Stimulated activated naive CD4-positive, alpha-beta T cell treated with Interleukin-2 at 50 U/mL for 16 hours (primary cell): ENCODE measurements at regions not wholly inside any gene's neighbourhood (a gene's known extent, or its start where the extent isn't known, plus 50 kb on each side); places are given as distances from the start of the nearest gene placed in this dataset.
"Not testable (repeated sequence)": the region's sequence is repeated elsewhere in the genome, so short reads cannot be mapped to it uniquely, and the experiment has no call there.

Source experiments
- DNase-seq: peaks from one replicate; lab custom pipeline; 2025; lab: John Stamatoyannopoulos, UW

- DNase-seq = no peak
These were observed 66.6 kb upstream of the HAND1 start for GRCh38 chr5:154544646-154545045.

DNA sequence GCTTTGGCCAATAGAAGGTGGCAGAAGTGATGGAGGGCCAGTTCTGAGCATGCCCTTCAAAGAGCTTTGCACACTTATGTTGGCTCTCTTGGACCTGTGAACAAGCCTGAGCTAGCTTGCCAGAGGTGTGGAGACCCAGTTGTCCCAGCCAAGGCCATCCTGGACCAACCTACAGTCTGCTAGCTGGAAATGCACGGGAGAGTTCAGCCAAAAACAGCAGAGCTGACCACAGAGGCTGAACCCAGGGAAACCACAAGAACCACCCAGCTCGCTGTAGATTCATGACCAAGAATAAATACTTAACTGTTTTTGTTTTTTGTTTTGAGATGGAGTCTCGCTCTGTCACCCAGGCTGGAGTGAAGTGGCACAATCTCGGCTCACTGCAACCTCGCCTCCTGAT is 65.4 kb upstream of the HAND1 start:
- no peak for DNase-seq

- DNase-seq = no peak
These were observed 64.6 kb upstream of the HAND1 start for GRCh38 chr5:154542581-154542980.

DNA sequence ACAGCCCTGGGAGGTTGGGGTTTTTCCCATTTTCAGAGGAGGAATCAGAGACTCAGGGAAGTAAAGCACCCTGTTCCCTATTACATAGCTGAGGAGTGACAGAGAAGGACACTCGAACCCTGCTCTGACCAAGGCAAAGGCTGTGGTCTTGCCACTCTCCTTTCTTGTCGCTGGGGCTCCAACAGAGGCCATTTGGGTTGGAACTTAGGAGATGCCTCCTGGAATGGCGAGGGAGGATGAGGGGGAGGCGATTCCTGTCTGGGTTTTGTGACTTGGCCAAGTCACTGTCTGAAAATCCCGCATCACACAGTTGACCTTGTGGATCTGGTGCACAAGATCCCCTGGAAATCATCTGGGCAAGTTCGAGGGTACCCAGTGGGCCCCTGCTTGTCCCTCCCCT is 64.0 kb upstream of the HAND1 start:
- DNase-seq = no peak

DNA sequence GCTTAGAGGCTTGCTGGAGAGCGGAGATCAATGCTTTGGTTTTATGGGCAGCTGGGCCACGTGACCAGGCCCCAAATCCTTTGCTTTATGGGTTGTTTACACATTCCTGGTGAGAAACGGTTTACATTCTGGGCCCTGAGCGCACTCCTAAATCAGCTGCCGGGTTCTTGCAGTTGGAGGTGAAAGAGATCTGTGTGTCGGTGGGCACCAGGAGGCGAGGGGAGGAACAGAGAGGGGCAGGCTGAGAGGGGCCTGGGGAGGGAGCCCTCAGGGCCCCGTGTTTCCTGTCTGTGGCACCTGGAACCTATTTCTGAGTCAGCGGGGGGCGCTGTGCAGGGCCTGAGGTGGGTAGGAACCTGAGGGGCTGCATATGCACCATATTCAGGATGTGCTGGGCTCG is 63.5 kb upstream of the HAND1 start:
- DNase-seq = no peak

DNA sequence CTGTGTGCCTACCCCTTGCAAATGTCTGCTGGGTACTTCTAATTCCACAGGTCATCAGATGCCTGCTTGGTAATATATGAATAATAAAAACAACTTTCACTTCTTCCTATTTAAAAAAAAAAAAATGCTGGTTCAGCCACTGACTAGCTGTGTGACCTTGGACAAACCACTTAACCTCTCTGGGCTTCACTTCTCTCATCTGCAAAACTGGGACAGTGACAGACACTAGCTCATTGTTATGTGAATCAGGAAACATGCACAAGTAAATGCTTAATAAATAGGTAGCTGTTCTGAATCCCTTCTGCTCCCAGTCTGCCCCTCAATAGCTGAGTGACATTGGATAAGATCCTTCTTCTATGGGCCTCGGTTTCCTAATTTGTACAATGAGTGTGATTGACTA is 62.6 kb upstream of the HAND1 start:
- no peak for DNase-seq

GRCh38 chr5:154538492-154538891 is 60.5 kb upstream of the HAND1 start:
- DNase-seq = no peak

- DNase-seq = not testable (repeated sequence)
These were observed 58.4 kb upstream of the HAND1 start for GRCh38 chr5:154536439-154536838.

- DNase-seq = no peak
These were observed 57.5 kb upstream of the HAND1 start for GRCh38 chr5:154535535-154535934.

DNA sequence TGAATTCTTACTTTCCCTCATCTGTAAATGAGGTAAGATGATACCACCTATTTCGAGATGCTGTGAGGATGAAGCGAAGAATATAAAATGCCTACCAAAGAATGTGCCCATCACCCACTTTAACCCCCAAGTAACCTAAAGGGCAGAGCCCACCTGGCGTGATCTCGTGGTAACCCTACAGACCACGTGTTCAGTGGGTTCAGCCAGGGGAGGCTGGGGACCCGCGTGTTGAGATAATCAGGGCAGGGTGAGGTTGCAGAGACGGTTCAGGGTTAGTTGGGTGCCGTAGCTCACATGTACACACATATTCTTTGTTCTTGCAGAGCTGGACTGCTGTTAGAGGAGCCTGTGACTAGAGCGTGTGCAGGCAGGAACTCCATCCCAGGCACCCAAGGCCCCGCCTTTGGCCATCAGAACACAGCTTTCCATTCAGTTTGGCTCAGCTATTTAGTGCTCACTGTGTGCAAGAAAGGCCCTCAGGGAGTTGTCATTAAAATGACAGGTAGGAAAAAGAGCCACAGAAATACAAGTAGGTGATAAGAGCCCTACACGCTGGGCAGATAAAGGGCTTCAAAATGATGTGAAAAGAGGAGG is 56.5 kb upstream of the HAND1 start:
- DNase-seq = no peak

GRCh38 chr5:154529282-154529681 is 51.3 kb upstream of the HAND1 start:
- no peak for DNase-seq

- DNase-seq = no peak
These were observed 50.1 kb upstream of the HAND1 start for GRCh38 chr5:154528005-154528594.
